NCI-H2107 (cell line): ENCODE measurements at regions not wholly inside any gene's neighbourhood (a gene's known extent, or its start where the extent isn't known, plus 50 kb on each side); places are given as distances from the start of the nearest gene placed in this dataset.

Experiments used
- DNase-seq: peaks from one replicate; lab custom pipeline; 2025; lab: John Stamatoyannopoulos, UW

GRCh38 chr2:239485622-239486021, 84.8 kb upstream of the HDAC4 start:
- DNase-seq, result no peak

GRCh38 chr2:239484571-239485355, 83.9 kb upstream of the HDAC4 start:
- no peak for DNase-seq

GRCh38 chr2:239482778-239483712, 82.2 kb upstream of the HDAC4 start:
- DNase-seq, result no peak

GRCh38 chr2:239479471-239479870, 78.7 kb upstream of the HDAC4 start:
- no peak for DNase-seq

GRCh38 chr2:239477591-239477990, 76.8 kb upstream of the HDAC4 start:
- no peak for DNase-seq

- no peak for DNase-seq
Measured at GRCh38 chr2:239476757-239477585, 76.2 kb upstream of the HDAC4 start.

- no peak for DNase-seq
Measured at GRCh38 chr2:239476029-239476756, 75.4 kb upstream of the HDAC4 start.

- no peak for DNase-seq
Measured at GRCh38 chr2:239475161-239476028, 74.6 kb upstream of the HDAC4 start.

GRCh38 chr2:239473211-239473805, 72.5 kb upstream of the HDAC4 start:
- no peak for DNase-seq

GRCh38 chr2:239472235-239472775, 71.5 kb upstream of the HDAC4 start:
- DNase-seq, result no peak

GRCh38 chr2:239471011-239471792, 70.4 kb upstream of the HDAC4 start:
- no peak for DNase-seq

GRCh38 chr2:239470151-239470900, 69.5 kb upstream of the HDAC4 start:
- DNase-seq, result no peak

- DNase-seq, result no peak
Measured at GRCh38 chr2:239469106-239469960, 68.5 kb upstream of the HDAC4 start.

- no peak for DNase-seq
Measured at GRCh38 chr2:239468491-239469105, 67.8 kb upstream of the HDAC4 start.

GRCh38 chr2:239467956-239468490, 67.2 kb upstream of the HDAC4 start:
- no peak for DNase-seq

- DNase-seq, result no peak
Measured at GRCh38 chr2:239467281-239467955, 66.6 kb upstream of the HDAC4 start.
